WERI-Rb-1 (cell line): ENCODE measurements at regions not wholly inside any gene's neighbourhood (a gene's known extent, or its start where the extent isn't known, plus 50 kb on each side); places are given as distances from the start of the nearest gene placed in this dataset.

ENCODE experiments used
- DNase-seq: peaks from one replicate; pipeline ENCODE4 v3.0.0-alpha.2; 2020
- H3K27ac ChIP-seq: fragments of 250-450 bp; sonication (Bioruptor Pico); 2 replicates; pipeline ENCODE4 v1.5.1; 2020; ENCODE audit warnings: mild to moderate bottlenecking, moderate library complexity
- H3K27me3 ChIP-seq: fragments of 250-450 bp; sonication (Bioruptor Pico); 2 replicates; pipeline ENCODE4 v1.5.1; 2021; ENCODE audit warnings: mild to moderate bottlenecking, low read depth, moderate library complexity; ENCODE audit not compliant: insufficient read depth, severe bottlenecking
- H3K36me3 ChIP-seq: fragments of 250-450 bp; sonication (Bioruptor Pico); 2 replicates; pipeline ENCODE4 v1.5.1; 2020; ENCODE audit warnings: mild to moderate bottlenecking, moderate library complexity
- H3K4me3 ChIP-seq: 2 replicates; pipeline ENCODE4 v1.5.1; 2011; ENCODE audit warnings: low read depth, mild to moderate bottlenecking, control low read depth, low read length
- H3K9me3 ChIP-seq: fragments of 250-450 bp; sonication (Bioruptor Pico); 2 replicates; pipeline ENCODE4 v1.5.1; 2021; ENCODE audit warnings: mild to moderate bottlenecking, moderate library complexity; ENCODE audit not compliant: severe bottlenecking
- CTCF ChIP-seq: IDR thresholded peaks from 2 replicates; pipeline ENCODE4 v1.5.1; 2011; ENCODE audit warnings: low read depth, mild to moderate bottlenecking, control low read depth, inconsistent platforms, low read length

- no peak for TF ChIP-seq CTCF
These were observed 1011.5 kb downstream of the PCDH19 start for GRCh38 chrX:99398545-99398944.

GRCh38 chrX:99397879-99398278 is 1012.2 kb downstream of the PCDH19 start:
- H3K4me3 ChIP-seq, result no peak overlapping the region
- DNase-seq, result no peak
- H3K9me3 ChIP-seq, result no peaks in the 10 kb centered on the region
- no peak for TF ChIP-seq CTCF
- H3K27ac ChIP-seq, result no peak overlapping the region
- no peaks in the 10 kb centered on the region for H3K27me3 ChIP-seq
- H3K36me3 ChIP-seq, result no peaks in the 10 kb centered on the region

More at GRCh38 chrX:99398545-99398944, 1011.5 kb downstream of the PCDH19 start:
- Histone ChIP-seq H3K4me3 (no peak overlapping the region), H3K9me3 (no peaks in the 10 kb centered on the region), H3K36me3 (no peaks in the 10 kb centered on the region), H3K27ac (no peak overlapping the region), H3K27me3 (no peaks in the 10 kb centered on the region)
- no peak for DNase-seq

GRCh38 chrX:99394456-99394855 is 1015.6 kb downstream of the PCDH19 start:
- DNase-seq, result no peak
- no peak overlapping the region for H3K27ac ChIP-seq
- no peaks in the 10 kb centered on the region for H3K9me3 ChIP-seq
- H3K4me3 ChIP-seq, result no peak overlapping the region
- no peaks in the 10 kb centered on the region for H3K36me3 ChIP-seq
- no peaks in the 10 kb centered on the region for H3K27me3 ChIP-seq
- peak; percentile 44 for TF ChIP-seq CTCF

- H3K9me3 ChIP-seq, result no peaks in the 10 kb centered on the region
- no peak for TF ChIP-seq CTCF
- no peak for DNase-seq
These were observed 1025.3 kb downstream of the PCDH19 start for GRCh38 chrX:99384594-99385374.

GRCh38 chrX:99383786-99384185 is 1026.3 kb downstream of the PCDH19 start:
- TF ChIP-seq CTCF, result no peak
- H3K27me3 ChIP-seq, result peaks cover 8% of the 10 kb centered on the region
- H3K27ac ChIP-seq, result no peak overlapping the region
- no peak for DNase-seq
- no peak overlapping the region for H3K4me3 ChIP-seq
- no peaks in the 10 kb centered on the region for H3K9me3 ChIP-seq
- H3K36me3 ChIP-seq, result no peaks in the 10 kb centered on the region

More at GRCh38 chrX:99384594-99385374, 1025.3 kb downstream of the PCDH19 start:
- no peak overlapping the region for H3K27ac ChIP-seq
- H3K4me3 ChIP-seq, result no peak overlapping the region
- peaks cover 8% of the 10 kb centered on the region for H3K27me3 ChIP-seq
- H3K36me3 ChIP-seq, result no peaks in the 10 kb centered on the region
